Cerebellar cortex (tissue), 1 donor: ENCODE measurements at regions not wholly inside any gene's neighbourhood (a gene's known extent, or its start where the extent isn't known, plus 50 kb on each side); places are given as distances from the start of the nearest gene placed in this dataset.
A peak's percentile ranks its signal among the peaks of the same experiment; 100 is the strongest.

Experiments
- DNase-seq: peaks from one replicate; pipeline ENCODE4 v3.0.0-alpha.2; 2015; ENCODE audit warnings: low spot score

GRCh38 chr11:120013325-120014250 lies 124.3 kb downstream of the TRIM29 start:
- peak; percentile 51 for DNase-seq

GRCh38 chr11:120012245-120012644 lies 125.7 kb downstream of the TRIM29 start:
- DNase-seq, result peak; percentile 42

- no peak for DNase-seq
These were observed 126.1 kb downstream of the TRIM29 start for GRCh38 chr11:120011836-120012235.

GRCh38 chr11:120010775-120011174 lies 127.1 kb downstream of the TRIM29 start:
- no peak for DNase-seq

GRCh38 chr11:120009938-120010337 lies 128.0 kb downstream of the TRIM29 start:
- no peak for DNase-seq

GRCh38 chr11:120007144-120007543 lies 130.8 kb downstream of the TRIM29 start:
- no peak for DNase-seq

DNA sequence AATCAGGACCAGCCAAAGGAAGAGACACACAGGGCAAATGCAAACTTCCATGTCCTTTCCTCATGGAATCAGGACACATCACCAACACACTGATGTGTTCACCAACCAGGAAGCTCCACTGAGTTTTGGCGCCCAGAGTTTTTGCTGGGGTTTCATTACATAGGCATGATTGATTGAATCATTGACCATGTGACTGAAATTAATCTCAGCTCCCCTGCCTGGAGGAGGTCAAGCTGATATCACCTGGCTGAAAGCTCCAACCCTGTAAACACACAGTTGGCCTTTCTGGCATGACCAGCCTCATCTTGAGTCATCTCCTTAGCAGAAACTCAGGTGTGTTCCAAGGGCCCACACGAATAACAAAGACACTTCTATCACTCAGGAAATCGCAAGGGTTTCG lies 133.2 kb downstream of the TRIM29 start:
- no peak for DNase-seq

DNA sequence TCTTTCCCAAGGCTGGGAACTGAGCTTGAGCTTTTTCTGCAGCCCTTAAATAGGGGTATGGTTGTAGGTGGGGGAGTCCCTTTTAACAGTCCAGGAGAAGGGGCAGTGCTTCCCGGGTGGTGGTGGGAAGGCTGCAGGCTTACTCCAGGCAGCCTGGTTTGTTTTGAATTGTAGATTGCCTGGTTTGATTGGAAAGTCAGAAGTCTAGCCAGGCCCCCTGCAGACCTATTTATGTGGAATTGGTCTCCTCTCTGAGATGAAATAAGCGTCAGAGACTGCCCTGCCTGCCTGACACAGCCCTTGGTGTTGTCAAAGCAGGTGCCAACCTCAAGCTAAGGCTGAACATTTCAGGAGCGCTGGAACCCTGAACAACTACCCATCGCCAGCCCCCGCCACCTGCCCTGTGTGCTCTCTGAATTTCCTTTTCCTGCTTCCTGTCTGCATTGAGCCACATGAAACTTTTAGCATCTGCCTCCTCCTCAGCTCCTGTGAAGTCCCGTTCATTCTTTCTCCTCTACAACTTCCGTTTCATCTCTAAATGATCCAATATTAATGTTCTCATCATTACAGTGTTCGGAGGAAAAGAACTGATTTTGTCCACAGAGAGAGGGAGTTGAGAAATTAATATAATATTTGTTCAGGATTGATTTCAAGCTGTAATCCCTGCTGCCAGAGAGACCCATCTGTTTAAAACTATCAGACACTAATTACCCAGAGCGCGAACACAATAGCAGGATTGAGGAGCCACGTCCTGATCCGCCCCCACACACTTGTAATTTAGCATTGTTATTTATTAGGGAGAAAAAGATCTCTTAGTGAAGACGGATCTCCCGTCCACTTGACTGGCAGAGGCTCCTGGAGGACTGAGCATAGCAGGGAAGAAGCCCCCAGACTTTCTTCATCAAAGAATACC lies 136.5 kb downstream of the TRIM29 start:
- no peak for DNase-seq

DNA sequence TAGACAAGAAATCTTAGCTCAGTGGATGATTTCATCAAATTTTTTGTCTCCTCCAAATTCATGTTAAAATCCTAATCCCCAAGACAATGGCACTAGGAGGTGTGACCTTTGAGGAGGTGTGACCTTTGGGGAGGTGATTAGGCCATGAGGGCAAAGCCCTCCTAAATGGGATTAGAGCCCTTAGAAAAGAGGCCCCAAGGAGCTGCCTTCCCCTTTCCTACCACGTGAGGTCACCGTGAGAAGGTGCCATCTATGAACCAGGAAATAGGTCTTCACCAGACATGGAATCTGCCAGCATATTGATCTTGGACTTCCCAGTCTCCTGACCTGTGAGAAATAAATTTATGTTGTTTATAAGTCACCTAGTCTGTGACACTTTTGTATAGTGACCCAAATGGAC lies 138.7 kb downstream of the TRIM29 start:
- DNase-seq, result no peak

DNA sequence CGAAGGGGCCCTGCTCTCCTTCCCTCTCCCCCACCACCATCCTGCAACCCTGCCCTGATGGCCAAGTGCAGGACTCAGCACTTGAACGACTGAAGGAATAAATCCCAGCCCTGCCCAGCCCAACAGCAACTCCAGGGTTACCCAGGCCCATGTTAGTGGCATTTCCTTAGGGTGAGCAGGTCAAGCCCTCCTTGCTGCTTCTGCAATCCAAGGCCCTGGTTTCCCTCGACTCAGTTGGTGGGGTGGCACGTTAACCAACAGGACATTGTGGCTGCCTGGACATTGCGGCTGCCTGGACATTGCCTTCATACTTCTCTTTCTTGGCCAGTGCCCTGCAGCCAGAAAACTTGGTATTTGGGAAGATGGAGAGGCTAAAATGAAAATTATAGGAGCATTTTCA lies 141.4 kb downstream of the TRIM29 start:
- DNase-seq, result no peak

- DNase-seq, result no peak
These were observed 142.0 kb downstream of the TRIM29 start for GRCh38 chr11:119995730-119996491.

- no peak for DNase-seq
These were observed 144.2 kb downstream of the TRIM29 start for GRCh38 chr11:119993722-119994121.

GRCh38 chr11:119992171-119993051 lies 145.5 kb downstream of the TRIM29 start:
- DNase-seq, result no peak

GRCh38 chr11:119991669-119992068 lies 146.2 kb downstream of the TRIM29 start:
- no peak for DNase-seq

GRCh38 chr11:119991022-119991404 lies 146.9 kb downstream of the TRIM29 start:
- no peak for DNase-seq

GRCh38 chr11:119990309-119991021 lies 147.4 kb downstream of the TRIM29 start:
- peak; percentile 20 for DNase-seq

DNA sequence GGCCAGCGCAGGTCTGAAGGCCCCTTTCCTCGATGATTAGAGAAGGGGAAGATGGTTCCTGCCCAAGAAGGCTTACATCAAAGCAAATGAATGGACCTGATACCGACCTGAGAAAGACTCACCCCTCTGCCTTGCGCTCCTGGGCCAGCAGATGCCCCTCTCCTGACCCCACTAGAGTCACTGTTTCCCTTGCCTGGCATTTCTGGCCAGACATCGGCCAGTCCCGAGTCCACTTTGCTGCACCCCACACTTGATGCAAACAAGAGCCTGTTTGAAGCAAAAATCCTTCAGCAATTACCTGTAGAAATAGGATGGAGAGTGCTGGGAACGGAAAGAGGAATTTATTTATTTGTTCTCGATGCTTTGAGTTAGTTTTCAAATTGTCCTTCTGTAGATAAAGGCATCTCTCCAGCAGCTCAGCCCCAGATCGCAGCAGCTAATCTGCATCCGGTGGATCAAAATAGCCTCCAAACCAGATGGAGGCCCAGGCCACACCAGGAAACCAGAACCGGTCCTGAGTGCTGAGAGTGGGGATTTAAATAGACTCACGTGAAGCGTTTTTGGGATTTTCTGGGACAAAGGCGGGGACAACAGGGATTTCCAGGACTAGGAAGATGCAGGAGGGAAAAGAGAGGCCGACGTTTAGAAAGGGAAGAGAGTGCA lies 148.6 kb downstream of the TRIM29 start:
- DNase-seq, result no peak

- DNase-seq, result no peak
These were observed 152.4 kb downstream of the TRIM29 start for GRCh38 chr11:119985551-119985950.

DNA sequence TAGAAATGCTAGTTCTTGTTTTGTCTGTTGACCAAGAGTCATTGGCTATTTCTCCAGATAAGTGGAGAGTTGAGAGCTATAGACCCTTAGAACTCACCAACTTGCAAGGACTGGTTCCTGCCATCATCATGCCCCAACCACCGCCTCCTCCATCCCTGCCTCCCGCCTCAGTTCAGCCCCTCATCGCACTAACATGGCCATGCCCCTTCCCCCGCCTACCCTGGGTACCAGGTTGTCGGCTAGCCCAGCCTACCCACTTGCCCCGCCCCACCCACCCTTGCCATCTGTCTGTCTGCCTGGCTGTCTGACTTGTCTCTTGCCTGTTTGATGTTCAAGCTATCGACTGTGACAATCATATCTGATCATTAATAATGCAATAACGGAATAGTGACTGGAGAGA lies 154.1 kb downstream of the TRIM29 start:
- no peak for DNase-seq

GRCh38 chr11:119983240-119983732 lies 154.6 kb downstream of the TRIM29 start:
- DNase-seq, result no peak
